Activated CD8-positive, alpha-beta memory T cell treated with anti-CD3 and anti-CD28 coated beads, Interleukin-2, amount 50 U/mL, for 48 hours (primary cell): ENCODE measurements at regions not wholly inside any gene's neighbourhood (a gene's known extent, or its start where the extent isn't known, plus 50 kb on each side); places are given as distances from the start of the nearest gene placed in this dataset.

Experiments used
- DNase-seq: peaks from one replicate; pipeline ENCODE4 v3.0.0-alpha.2; 2020

DNA sequence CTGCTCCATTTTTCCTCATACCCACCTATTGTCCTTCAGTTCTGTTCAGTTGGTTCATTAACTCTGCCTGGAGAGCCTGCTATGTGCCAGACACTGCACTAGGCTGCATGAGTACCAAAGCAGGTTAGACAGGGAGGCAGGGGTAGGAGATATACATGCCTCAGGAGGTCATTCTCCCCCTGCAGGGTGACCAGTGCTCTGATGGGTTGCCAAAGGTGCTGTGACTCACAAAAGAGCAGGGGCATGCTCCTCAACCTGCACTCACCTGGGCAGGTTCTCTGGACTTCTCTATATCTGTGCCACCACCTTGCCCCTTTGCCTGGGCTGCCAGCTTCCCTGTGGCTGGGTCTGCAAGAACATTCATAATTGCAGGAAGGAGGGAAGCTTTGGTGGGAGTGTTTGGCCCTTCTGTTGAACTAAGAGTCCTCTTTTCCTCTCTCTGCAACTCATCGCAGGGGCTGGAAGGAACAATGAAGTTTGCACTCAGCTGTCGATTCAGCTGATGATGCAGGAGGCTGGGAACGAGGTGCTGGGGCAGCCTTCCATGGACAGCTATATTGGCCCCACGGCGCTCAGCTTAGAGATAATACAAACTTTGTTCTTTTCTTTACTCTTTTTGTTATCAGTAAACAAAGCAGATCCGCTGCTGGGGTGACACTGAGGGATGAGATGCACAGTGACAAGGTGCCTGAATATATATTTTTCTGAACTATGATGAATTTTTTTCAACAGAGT, 356.4 kb upstream of the PLXNA2 start:
- no peak for DNase-seq

- DNase-seq: no peak
Observed at GRCh38 chr1:208601561-208601960, 357.4 kb upstream of the PLXNA2 start.

- DNase-seq: no peak
Observed at GRCh38 chr1:208603721-208604120, 359.5 kb upstream of the PLXNA2 start.

DNA sequence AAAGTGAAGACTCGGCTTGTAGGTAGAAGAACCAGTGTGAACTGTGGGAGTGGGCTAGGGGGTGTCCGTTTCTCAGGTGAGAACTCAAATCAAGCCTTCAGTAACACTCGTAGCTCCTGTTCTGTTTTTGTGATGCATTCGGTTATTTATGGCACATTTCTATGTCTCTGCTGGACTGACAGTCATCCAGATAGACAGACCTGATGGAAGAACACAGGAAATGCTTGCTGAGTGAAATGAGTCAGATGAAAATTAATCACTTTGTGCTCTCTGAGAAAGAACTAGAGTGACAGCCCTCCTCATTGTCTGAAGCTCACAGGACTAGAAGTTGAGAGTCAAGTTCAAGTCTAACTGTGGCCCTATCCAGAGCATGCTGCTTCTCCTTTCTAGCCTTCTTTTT, 360.1 kb upstream of the PLXNA2 start:
- no peak for DNase-seq

- no peak for DNase-seq
Observed at GRCh38 chr1:208606959-208607358, 362.8 kb upstream of the PLXNA2 start.

- no peak for DNase-seq
Observed at GRCh38 chr1:208607616-208608015, 363.4 kb upstream of the PLXNA2 start.

DNA sequence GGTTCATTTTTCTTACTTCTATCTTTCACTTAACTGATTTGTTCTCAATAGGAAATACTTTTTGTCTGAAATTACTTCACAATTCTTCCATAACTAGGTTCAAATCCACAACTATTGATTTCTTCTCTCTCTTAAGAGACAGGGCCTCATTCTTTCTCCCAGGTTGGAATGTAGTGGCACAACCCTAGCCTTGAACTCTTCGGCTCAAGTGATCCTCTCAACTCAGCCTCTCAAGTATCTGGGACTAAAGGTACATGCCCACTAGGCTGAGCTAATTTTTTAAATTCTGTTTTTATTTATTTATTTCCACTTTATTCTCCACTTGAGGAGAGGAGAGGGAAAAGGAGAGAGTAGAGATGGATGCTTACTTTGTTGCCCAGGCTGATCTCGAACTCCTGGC, 370.4 kb upstream of the PLXNA2 start:
- no peak for DNase-seq

DNA sequence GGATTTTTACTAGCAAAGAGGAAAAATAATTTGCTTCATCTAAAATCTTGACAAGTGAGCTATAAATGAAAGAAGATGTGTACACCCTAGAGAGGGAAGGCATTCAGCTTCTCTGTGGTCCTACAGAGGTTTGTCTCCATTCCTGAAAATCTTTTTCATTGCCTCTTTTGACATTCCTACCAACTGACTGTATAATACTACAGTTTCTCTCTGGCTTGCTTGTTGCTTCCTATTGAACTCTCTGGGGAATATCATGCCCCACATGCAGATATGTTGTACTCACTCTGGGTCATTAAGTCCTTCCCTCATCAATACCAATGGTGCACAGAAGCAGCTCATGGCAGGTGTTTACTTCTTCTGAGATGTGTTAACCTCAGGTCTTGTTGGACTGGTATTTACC, 371.2 kb upstream of the PLXNA2 start:
- DNase-seq: no peak

GRCh38 chr1:208616776-208617175, 372.6 kb upstream of the PLXNA2 start:
- DNase-seq: no peak

- DNase-seq: no peak
Observed at GRCh38 chr1:208628022-208628914, 384.1 kb upstream of the PLXNA2 start.

GRCh38 chr1:208631092-208631491, 386.9 kb upstream of the PLXNA2 start:
- DNase-seq: no peak

GRCh38 chr1:208631506-208631905, 387.3 kb upstream of the PLXNA2 start:
- DNase-seq: no peak

DNA sequence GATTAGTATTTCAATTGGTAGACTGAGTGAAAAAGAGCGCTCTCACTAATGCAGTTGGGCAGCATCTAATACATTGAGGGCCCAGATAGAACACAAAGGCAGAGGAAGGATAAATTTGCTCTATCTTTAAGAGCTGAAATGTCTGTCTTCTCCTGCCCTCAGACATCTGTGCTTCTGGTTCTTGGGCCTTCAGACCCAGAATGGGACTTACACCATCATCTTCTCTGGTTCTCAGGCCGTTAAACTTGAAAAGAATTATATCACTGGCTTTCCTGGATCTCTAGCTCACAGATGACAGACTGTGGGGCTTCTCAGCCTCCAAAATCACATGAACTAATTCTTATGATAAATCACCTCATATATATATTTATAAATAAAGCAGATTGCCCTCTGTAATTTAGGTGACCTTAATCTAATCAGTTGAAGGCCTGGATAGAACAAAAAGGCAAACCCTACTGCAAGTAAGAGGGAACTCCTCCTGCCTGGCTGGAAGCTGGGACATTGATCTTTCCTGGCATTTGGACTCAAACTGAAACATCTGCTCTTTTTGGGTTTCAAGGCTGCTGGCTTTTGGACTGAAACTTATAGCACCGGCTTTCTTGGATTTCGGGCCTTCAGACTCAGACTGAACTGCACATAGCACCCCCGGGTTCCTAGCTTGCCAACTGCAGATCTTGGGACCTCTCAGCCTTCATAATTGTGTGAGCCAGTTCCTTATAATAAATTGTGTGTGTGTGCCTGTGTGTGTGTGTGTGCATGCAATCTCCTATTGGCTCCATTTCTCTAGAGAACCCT, 390.4 kb upstream of the PLXNA2 start:
- DNase-seq: no peak

GRCh38 chr1:208637181-208637580, 393.0 kb upstream of the PLXNA2 start:
- no peak for DNase-seq

- no peak for DNase-seq
Observed at GRCh38 chr1:208639382-208639781, 395.2 kb upstream of the PLXNA2 start.

GRCh38 chr1:208640295-208640694, 396.1 kb upstream of the PLXNA2 start:
- no peak for DNase-seq

- no peak for DNase-seq
Observed at GRCh38 chr1:208641579-208642280, 397.5 kb upstream of the PLXNA2 start.

DNA sequence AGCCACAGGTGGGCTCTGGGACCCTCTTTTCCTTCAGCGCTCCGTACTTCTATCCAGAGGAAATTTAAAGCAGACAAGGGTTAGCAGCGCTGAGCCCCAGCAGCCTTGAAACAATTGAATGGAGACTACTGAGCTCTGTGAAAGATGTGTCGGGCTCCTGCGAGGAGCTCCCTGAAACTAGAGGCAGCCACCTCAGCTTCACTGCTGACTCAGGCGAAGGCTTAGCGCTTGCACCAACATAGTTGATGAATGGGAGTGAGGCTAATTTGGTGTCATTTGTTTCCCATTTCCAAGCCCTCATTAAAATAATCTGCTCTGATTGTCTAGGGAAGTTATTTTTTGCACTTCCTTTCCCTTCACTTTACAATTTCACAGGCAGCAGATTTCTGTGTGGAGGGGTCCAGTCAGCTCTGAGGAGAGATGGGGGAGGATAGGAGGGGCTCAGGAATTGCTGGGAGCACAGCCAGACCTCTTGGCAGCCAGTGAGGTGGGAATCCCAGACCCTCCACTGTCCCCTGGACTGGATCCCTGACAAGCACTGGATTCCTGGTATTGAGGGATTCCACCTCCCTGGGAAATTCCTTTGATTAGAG, 398.9 kb upstream of the PLXNA2 start:
- no peak for DNase-seq

DNA sequence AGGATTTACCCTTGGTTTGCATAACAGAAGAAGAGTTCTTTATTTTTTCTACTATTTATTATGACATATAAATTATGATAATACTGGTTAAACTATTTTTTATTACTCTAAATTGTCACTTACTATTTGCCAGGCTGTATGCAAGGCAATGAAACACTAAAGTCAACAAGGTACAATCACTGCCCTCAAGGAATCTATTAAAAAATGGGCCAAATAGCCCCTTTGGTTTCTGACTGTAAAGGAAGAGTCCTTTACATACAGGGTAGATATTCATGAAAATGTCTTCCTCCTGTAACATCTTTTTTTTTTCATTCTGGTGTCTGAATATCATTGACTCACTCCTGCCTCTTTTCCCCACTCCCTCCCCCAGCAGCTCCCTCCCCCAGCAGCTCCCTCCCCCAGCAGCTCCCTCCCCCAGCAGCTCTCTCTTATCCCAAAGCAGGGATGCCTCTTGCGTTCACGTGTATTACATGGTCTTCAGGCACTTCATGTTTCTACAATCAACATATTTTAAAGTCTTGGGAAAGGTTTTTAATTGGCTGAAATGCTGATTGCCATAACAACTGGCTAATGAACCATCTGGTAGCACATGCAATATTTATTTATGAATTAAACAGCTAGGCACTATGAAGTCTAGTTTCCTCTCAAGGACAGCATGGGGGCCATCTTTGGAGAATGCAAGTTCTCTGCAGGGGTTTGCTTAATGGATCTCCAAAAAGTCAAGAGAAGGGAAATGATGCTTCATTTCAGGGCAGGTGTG, 400.4 kb upstream of the PLXNA2 start:
- DNase-seq: no peak

- DNase-seq: no peak
Observed at GRCh38 chr1:208646431-208646830, 402.2 kb upstream of the PLXNA2 start.

- DNase-seq: no peak
Observed at GRCh38 chr1:208648146-208648545, 404.0 kb upstream of the PLXNA2 start.
